IgD-negative memory B cell (primary cell): ENCODE measurements at regions not wholly inside any gene's neighbourhood (a gene's known extent, or its start where the extent isn't known, plus 50 kb on each side); places are given as distances from the start of the nearest gene placed in this dataset.
A peak's percentile ranks its signal among the peaks of the same experiment; 100 is the strongest.
"Not testable (repeated sequence)": the region's sequence is repeated elsewhere in the genome, so short reads cannot be mapped to it uniquely, and the experiment has no call there.

ENCODE experiments used
- H3K27ac Mint-ChIP-seq, 3 donors: one replicate each; pipeline ENCODE4 v1.8.0; 2020 to 2022; ENCODE audit warnings: mild to moderate bottlenecking in 3 of 3, mixed read lengths in 3 of 3, moderate library complexity in 1 of 3
- H3K27me3 Mint-ChIP-seq: one replicate; pipeline ENCODE4 v1.8.0; 2021; ENCODE audit warnings: mixed read lengths
- H3K36me3 Mint-ChIP-seq: one replicate; pipeline ENCODE4 v1.8.0; 2020; ENCODE audit warnings: mild to moderate bottlenecking, mixed read lengths
- H3K4me1 Mint-ChIP-seq, 3 donors: one replicate each; pipeline ENCODE4 v1.8.0; 2020 to 2022; ENCODE audit warnings: mixed read lengths in 3 of 3, mild to moderate bottlenecking in 1 of 3
- H3K4me3 Mint-ChIP-seq, 4 donors: one replicate each; pipeline ENCODE4 v1.8.0; 2020 to 2022; ENCODE audit warnings: mild to moderate bottlenecking in 4 of 4, mixed read lengths in 4 of 4, moderate library complexity in 3 of 4
- H3K9me3 Mint-ChIP-seq, 3 donors: one replicate each; pipeline ENCODE4 v1.8.0; 2020 to 2021; ENCODE audit warnings: mixed read lengths in 3 of 3, mild to moderate bottlenecking in 1 of 3

GRCh38 chr2:128679680-128680079 is 361.0 kb upstream of the HS6ST1 start:
- not testable (repeated sequence) for H3K36me3 Mint-ChIP-seq, H3K4me1 Mint-ChIP-seq, H3K27ac Mint-ChIP-seq, H3K4me3 Mint-ChIP-seq, H3K27me3 Mint-ChIP-seq, H3K9me3 Mint-ChIP-seq

- H3K27ac Mint-ChIP-seq, result no peak overlapping the region
- peaks cover 7% of the 10 kb centered on the region for H3K27me3 Mint-ChIP-seq
- no peak overlapping the region for H3K4me3 Mint-ChIP-seq
- peaks cover 2% of the 10 kb centered on the region for H3K36me3 Mint-ChIP-seq
- no peaks in the 10 kb centered on the region for H3K9me3 Mint-ChIP-seq
- H3K4me1 Mint-ChIP-seq, result peaks cover 7 to 10% (median 7%) of the 10 kb centered on the region in 3 donors
Measured at GRCh38 chr2:128681507-128681906, 362.8 kb upstream of the HS6ST1 start.

DNA sequence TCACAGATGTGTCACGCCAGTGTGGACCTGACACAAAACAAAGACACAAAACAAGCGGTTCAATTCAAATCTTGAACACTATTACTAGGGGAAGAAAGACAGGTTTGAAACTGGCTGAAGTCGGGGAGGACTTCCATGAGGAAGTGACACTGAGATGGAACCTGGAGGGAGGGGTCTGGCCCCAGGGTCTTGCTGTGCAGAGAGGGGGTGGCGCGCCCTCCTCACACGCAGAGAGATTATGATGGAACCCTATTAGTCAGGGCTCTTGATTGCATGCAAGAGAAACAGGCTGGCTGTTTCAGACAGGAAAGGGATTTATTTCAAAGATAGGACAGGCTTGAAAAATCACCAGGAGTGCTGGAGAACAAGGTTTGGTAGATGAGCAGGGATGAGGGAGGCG is 363.6 kb upstream of the HS6ST1 start:
- Mint-ChIP-seq H3K9me3 (no peaks in the 10 kb centered on the region), H3K27me3 (peaks cover 7% of the 10 kb centered on the region), H3K36me3 (peaks cover 2% of the 10 kb centered on the region), H3K27ac (no peak overlapping the region), H3K4me1 (peaks cover 7 to 10% (median 7%) of the 10 kb centered on the region in 3 donors), H3K4me3 (no peak overlapping the region)

GRCh38 chr2:128682729-128683284 is 364.1 kb upstream of the HS6ST1 start:
- Mint-ChIP-seq H3K4me1 (peaks cover 7 to 10% (median 8%) of the 10 kb centered on the region in 3 donors), H3K4me3 (no peak overlapping the region), H3K27ac (no peak overlapping the region), H3K36me3 (peaks cover 2% of the 10 kb centered on the region), H3K9me3 (no peaks in the 10 kb centered on the region), H3K27me3 (peaks cover 7% of the 10 kb centered on the region)

DNA sequence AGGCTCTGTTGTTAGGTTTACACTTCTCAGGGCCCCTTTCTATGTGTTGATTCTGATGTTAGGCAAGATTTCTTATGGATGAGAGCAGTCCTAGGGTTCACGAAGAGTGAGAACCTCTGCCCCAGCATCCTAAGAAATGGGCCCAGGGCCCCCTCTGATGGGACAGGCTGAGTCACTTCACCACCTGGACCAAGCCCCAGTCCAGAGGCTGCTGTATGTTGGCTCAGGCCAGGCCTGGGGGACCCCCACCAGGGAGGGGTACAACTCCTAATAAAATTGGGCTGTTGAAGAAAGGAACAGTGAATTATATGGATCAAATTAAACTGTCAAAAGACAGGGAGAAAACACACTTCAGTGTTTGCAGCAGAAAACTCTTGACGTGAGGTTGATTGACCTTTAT is 365.9 kb upstream of the HS6ST1 start:
- Mint-ChIP-seq H3K4me3 (no peak overlapping the region), H3K27me3 (peaks cover 9% of the 10 kb centered on the region), H3K36me3 (peaks cover 2% of the 10 kb centered on the region), H3K27ac (no peak overlapping the region), H3K9me3 (no peaks in the 10 kb centered on the region), H3K4me1 (peaks cover 7 to 10% (median 8%) of the 10 kb centered on the region in 3 donors)

DNA sequence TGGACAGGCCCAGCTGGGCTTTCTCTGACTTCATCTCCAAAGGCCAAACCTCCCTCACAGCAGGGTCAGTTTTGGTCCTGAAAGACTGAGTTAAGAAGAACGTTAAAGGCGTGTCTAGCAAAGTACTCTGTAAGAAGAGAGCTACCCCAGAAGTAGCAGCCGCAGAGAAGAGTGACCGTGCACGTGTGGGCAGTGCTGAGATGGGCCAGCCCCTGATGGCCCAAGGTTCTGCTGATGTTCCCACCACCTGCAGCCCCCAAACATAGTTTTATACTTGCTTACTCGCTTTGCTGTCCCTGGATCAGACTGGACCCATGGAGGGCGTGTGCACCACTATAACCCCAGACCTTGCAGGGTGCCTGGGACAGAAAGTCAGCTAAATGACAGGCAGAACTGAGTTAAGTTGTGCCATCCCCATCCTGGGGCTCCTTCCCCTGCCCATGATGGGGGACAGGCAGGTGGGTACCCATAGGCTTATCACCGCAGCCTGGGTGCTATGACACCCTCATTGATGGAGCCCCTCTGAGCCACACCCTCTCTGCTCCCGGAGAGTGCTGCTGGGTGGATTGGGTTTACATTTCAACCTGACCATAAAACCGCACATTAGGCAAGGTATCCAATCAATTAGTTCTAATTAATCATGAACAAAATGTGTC is 367.3 kb upstream of the HS6ST1 start:
- Mint-ChIP-seq H3K27ac (no peak overlapping the region), H3K36me3 (peaks cover under 1% of the 10 kb centered on the region), H3K4me1 (peaks cover 7 to 10% (median 10%) of the 10 kb centered on the region in 3 donors), H3K27me3 (peaks cover 5% of the 10 kb centered on the region), H3K4me3 (peak overlapping the region in 1 of 4 donors; percentile 37), H3K9me3 (no peaks in the 10 kb centered on the region)

- no peak overlapping the region for H3K27ac Mint-ChIP-seq
- peaks cover 7 to 10% (median 10%) of the 10 kb centered on the region in 3 donors for H3K4me1 Mint-ChIP-seq
- H3K9me3 Mint-ChIP-seq, result no peaks in the 10 kb centered on the region
- no peaks in the 10 kb centered on the region for H3K36me3 Mint-ChIP-seq
- peak overlapping the region in 2 of 4 donors; percentile 23 to 37 for H3K4me3 Mint-ChIP-seq
- peaks cover 5% of the 10 kb centered on the region for H3K27me3 Mint-ChIP-seq
Measured at GRCh38 chr2:128686497-128686859, 367.8 kb upstream of the HS6ST1 start.

DNA sequence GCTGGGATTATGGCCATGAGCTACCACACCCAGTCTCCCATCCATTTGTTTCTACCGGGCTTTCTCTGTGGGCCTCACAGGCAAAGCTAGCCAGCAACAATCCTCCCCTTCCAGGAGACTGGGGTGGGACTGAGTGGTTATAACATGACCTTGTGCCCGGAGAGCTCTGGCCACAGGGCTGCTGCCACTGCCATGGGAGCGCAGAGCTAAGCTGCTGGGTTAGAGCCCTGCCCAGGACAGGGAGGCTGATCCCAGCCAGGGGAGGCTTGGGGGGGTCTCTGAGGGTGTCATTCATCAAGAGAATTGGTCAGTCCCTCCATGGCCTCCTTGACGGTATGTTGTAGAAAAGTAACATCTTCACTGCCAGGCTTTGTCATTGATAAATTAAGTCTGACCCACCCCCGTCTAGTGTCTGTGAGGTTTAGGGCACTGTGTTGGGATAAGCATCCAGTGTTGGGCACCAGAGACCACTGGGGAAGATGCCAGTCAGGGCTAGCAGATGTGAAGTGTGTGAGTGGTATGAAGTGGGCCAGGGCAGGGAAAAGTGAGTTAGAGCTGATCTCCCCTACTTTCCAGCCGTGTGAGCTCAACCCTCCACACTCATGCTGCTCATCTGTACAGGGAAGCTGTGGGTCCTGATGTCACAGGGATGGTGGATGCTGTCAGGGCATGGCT is 368.4 kb upstream of the HS6ST1 start:
- Mint-ChIP-seq H3K4me3 (peak overlapping the region in 1 of 4 donors; percentile 11), H3K36me3 (no peaks in the 10 kb centered on the region), H3K27ac (no peak overlapping the region)

DNA sequence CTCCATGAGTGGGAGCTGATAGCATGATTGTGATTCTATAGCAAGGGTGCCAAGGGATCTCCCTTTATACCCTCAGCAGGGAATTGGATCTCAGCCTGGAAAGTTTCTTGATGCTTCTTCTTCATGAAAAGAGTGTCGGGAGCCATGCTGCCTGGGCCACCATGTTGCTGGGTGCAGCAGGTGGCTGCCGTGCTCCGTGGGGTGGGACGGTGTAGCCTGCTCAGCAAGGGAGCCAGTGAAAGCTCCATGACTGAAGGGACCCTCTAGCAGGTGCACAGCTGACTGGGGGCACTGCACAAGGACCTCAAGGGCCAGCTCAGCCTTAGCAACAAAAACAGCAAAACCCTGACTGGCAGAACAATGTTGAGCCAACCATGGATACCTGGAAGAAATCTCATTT is 368.9 kb upstream of the HS6ST1 start:
- no peaks in the 10 kb centered on the region for H3K9me3 Mint-ChIP-seq
- H3K36me3 Mint-ChIP-seq, result no peaks in the 10 kb centered on the region
- peaks cover 2% of the 10 kb centered on the region for H3K27me3 Mint-ChIP-seq
- peaks cover 3 to 10% (median 3%) of the 10 kb centered on the region in 3 donors for H3K4me1 Mint-ChIP-seq
- peak overlapping the region in 1 of 4 donors; percentile 11 for H3K4me3 Mint-ChIP-seq
- no peak overlapping the region for H3K27ac Mint-ChIP-seq

More for the DNA sequence above, 368.4 kb upstream of the HS6ST1 start:
- H3K4me1 Mint-ChIP-seq, result peaks cover 7 to 10% (median 8%) of the 10 kb centered on the region in 3 donors
- H3K27me3 Mint-ChIP-seq, result peaks cover 5% of the 10 kb centered on the region
- H3K9me3 Mint-ChIP-seq, result no peaks in the 10 kb centered on the region

- peaks cover 0 to 10% (median 3%) of the 10 kb centered on the region in 3 donors for H3K4me1 Mint-ChIP-seq
- no peak overlapping the region for H3K27ac Mint-ChIP-seq
Measured at GRCh38 chr2:128689971-128690370, 371.3 kb upstream of the HS6ST1 start.

GRCh38 chr2:128690431-128690830 is 371.8 kb upstream of the HS6ST1 start:
- Mint-ChIP-seq H3K36me3 (no peaks in the 10 kb centered on the region), H3K4me1 (peaks cover 0 to 9% (median 3%) of the 10 kb centered on the region in 3 donors), H3K27ac (no peak overlapping the region), H3K27me3 (peaks cover 16% of the 10 kb centered on the region), H3K9me3 (no peaks in the 10 kb centered on the region), H3K4me3 (no peak overlapping the region)

More at GRCh38 chr2:128689971-128690370, 371.3 kb upstream of the HS6ST1 start:
- Mint-ChIP-seq H3K27me3 (peaks cover 11% of the 10 kb centered on the region), H3K36me3 (no peaks in the 10 kb centered on the region), H3K9me3 (no peaks in the 10 kb centered on the region), H3K4me3 (no peak overlapping the region)

DNA sequence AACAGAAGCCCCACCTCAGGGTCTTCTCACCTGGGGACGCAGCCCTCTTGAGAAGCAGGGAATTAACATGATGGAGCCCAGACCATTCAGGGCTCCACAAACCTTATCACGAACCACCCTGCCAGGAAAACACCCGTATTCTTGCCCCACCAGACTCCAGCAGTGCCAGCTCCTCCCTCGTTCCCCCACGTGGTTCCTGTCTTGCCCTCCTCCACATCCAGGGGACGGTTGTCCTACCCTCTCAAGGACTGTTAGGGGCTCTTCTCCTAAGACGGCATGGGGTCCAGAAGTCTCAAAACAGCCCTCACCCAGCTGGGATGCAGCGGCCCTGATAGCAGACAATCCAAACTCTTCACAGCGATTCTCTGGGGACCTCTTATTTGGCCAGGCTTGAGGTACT is 372.2 kb upstream of the HS6ST1 start:
- Mint-ChIP-seq H3K4me3 (no peak overlapping the region), H3K27ac (no peak overlapping the region), H3K36me3 (no peaks in the 10 kb centered on the region), H3K4me1 (peaks cover 0 to 9% (median 3%) of the 10 kb centered on the region in 3 donors), H3K27me3 (peaks cover 16% of the 10 kb centered on the region), H3K9me3 (no peaks in the 10 kb centered on the region)

GRCh38 chr2:128691526-128691925 is 372.9 kb upstream of the HS6ST1 start:
- Mint-ChIP-seq H3K4me3 (no peak overlapping the region), H3K36me3 (no peaks in the 10 kb centered on the region), H3K9me3 (no peaks in the 10 kb centered on the region), H3K4me1 (peaks cover 0 to 3% (median 0%) of the 10 kb centered on the region in 3 donors), H3K27ac (no peak overlapping the region), H3K27me3 (peaks cover 16% of the 10 kb centered on the region)

DNA sequence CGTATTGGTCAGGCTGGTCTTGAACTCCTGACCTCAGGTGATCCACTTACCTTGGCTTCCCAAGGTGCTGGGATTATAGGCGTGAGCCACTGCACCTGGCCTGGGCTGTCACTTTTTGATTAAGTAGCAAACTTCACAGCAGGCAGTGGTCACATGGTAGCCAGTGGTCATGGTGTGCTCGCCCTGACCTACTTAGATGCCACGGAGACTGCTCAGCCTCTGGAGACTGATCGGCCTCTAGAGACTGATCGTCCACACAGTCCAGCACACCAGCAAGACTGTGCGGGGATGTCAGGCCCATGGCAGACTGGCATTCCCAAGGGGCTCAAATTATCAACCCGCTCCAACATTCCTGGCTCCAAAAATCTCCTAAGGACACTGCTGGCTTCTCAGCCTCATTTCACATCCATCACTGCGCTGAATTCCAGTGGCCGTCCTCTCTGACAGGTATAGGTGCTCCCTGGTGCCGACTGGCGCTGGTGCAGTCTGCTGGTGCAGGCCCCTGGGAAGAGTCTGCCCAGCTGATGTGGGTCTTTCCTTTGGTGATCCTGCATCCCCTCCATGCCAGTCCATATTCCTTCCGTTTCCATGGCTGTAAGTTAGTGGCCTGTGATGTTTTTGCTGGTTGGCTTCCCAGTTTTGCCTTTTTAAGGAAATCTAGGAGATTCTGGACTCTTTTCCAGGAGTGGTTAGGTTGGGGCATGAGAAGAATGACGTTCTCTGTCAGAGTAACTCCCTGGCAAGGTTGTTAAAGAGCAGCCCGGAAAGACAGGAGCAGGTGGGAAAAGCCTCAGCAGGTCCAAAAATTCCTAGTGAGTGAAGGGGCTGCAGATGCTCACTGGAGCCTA is 374.5 kb upstream of the HS6ST1 start:
- Mint-ChIP-seq H3K4me1 (peaks cover 0 to 2% (median 0%) of the 10 kb centered on the region in 3 donors), H3K9me3 (no peaks in the 10 kb centered on the region), H3K27ac (no peak overlapping the region), H3K36me3 (no peaks in the 10 kb centered on the region), H3K27me3 (peaks cover 18% of the 10 kb centered on the region), H3K4me3 (no peak overlapping the region)

DNA sequence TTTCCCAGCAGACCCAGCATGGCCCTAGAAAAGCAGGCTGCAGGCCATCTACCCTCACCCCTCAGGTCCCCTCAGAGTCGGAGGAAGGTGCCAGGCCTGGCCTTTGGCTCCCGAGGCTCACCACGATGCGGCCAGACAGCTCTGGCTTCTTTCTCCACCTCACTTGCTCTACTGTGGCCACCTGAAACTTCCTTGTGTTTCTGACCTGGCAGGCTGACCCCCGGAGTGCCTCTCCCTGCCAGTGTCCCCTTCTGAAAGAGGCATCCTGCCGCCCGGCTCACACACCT is 375.0 kb upstream of the HS6ST1 start:
- H3K27me3 Mint-ChIP-seq, result peaks cover 18% of the 10 kb centered on the region
- no peak overlapping the region for H3K27ac Mint-ChIP-seq
- H3K36me3 Mint-ChIP-seq, result no peaks in the 10 kb centered on the region
- H3K4me3 Mint-ChIP-seq, result no peak overlapping the region
- H3K4me1 Mint-ChIP-seq, result peaks cover 0 to 2% (median 0%) of the 10 kb centered on the region in 3 donors
- H3K9me3 Mint-ChIP-seq, result no peaks in the 10 kb centered on the region
